H1 (cell line): ENCODE measurements at regions not wholly inside any gene's neighbourhood (a gene's known extent, or its start where the extent isn't known, plus 50 kb on each side); places are given as distances from the start of the nearest gene placed in this dataset.

ENCODE experiments used
- CHD2 ChIP-seq: IDR thresholded peaks from 2 replicates; pipeline ENCODE4 v1.6.1; 2012; ENCODE audit warnings: low read length, improper control_type of control experiment
- CTCF ChIP-seq, 3 experiments: IDR thresholded peaks; 1 replicate in 2 of 3; 2 replicates in 1 of 3; pipeline versions ENCODE4 v1.5.1 to v1.6.1; 2011; ENCODE audit warnings: low read length in 3 of 3, mild to moderate bottlenecking in 3 of 3, inconsistent platforms in 2 of 3, low read depth in 1 of 3, moderate library complexity in 1 of 3; ENCODE audit not compliant: insufficient read depth in 1 of 3; ENCODE audit errors: control extremely low read depth in 1 of 3
- EZH2 ChIP-seq: fragments of 200-600 bp; sonication (generic); IDR thresholded peaks from 2 replicates; pipeline ENCODE4 v1.7.1; 2012; ENCODE audit warnings: low read depth, mild to moderate bottlenecking, moderate library complexity, low read length, inconsistent platforms; ENCODE audit not compliant: severe bottlenecking
- POLR2A ChIP-seq, 2 experiments: IDR thresholded peaks; 1 replicate in 1 of 2; 2 replicates in 1 of 2; pipeline ENCODE4 v1.6.1; 2011; ENCODE audit warnings: low read depth in 2 of 2, low read length in 2 of 2, mild to moderate bottlenecking in 2 of 2; ENCODE audit errors: control extremely low read depth in 1 of 2
- POLR2AphosphoS5 ChIP-seq: IDR thresholded peaks from 2 replicates; pipeline ENCODE4 v1.6.1; 2011; ENCODE audit warnings: low read depth, low read length
- RFX5 ChIP-seq: IDR thresholded peaks from 2 replicates; pipeline ENCODE4 v1.6.1; 2011; ENCODE audit warnings: low read depth, low read length, improper control_type of control experiment, borderline replicate concordance
- SIX5 ChIP-seq: IDR thresholded peaks from 2 replicates; pipeline ENCODE4 v1.6.1; 2011; ENCODE audit warnings: mild to moderate bottlenecking, low read depth, low read length
- SP2 ChIP-seq: IDR thresholded peaks from 2 replicates; pipeline ENCODE4 v1.6.1; 2012; ENCODE audit warnings: mild to moderate bottlenecking, low read length, inconsistent platforms
- TAF1 ChIP-seq: IDR thresholded peaks from 2 replicates; pipeline ENCODE4 v1.6.1; 2011; ENCODE audit warnings: mild to moderate bottlenecking, low read depth, low read length
- USF2 ChIP-seq: IDR thresholded peaks from 2 replicates; pipeline ENCODE4 v1.6.1; 2011; ENCODE audit warnings: low read length, improper control_type of control experiment
- ZNF274 ChIP-seq: IDR thresholded peaks from 2 replicates; pipeline ENCODE4 v1.7.0; 2012; ENCODE audit warnings: low read length, borderline replicate concordance; ENCODE audit errors: extremely low read depth

GRCh38 chr12:90199006-90199405 lies 490.4 kb upstream of the ATP2B1 start:
- TF ChIP-seq TAF1 (no peak), CTCF (IDR thresholded peaks at IDR 0.05; ENCODE audit: control extremely low read depth in 1 of 3, insufficient read depth in 1 of 3, low read depth in 1 of 3, low read length in 3 of 3) (no peak), POLR2AphosphoS5 (no peak), SIX5 (no peak), POLR2A (IDR thresholded peaks at IDR 0.05; ENCODE audit: control extremely low read depth in 1 of 2, low read depth in 2 of 2, low read length in 2 of 2) (no peak), EZH2 (no peak), SP2 (no peak), CHD2 (no peak), USF2 (no peak), ZNF274 (no peak), RFX5 (no peak)
